Endodermal cell (in vitro differentiated cells): ENCODE measurements at regions not wholly inside any gene's neighbourhood (a gene's known extent, or its start where the extent isn't known, plus 50 kb on each side); places are given as distances from the start of the nearest gene placed in this dataset.

Experiments
- DNase-seq: peaks from one replicate; pipeline ENCODE4 v3.0.0-alpha.2; 2017
- H3K27ac ChIP-seq: 2 replicates; pipeline ENCODE4 v1.5.1; 2013; ENCODE audit warnings: mild to moderate bottlenecking, low read depth, low read length, moderate library complexity
- H3K27me3 ChIP-seq: 2 replicates; pipeline ENCODE4 v1.6.1; 2013; ENCODE audit warnings: mild to moderate bottlenecking, low read length, moderate library complexity; ENCODE audit not compliant: insufficient read depth, control insufficient read depth, poor library complexity, severe bottlenecking
- H3K36me3 ChIP-seq: 2 replicates; pipeline ENCODE4 v1.7.0; 2013; ENCODE audit warnings: mild to moderate bottlenecking, low read length, moderate library complexity; ENCODE audit not compliant: control insufficient read depth, insufficient read depth
- H3K4me1 ChIP-seq: one replicate; pipeline ENCODE4 v1.7.0; 2013; ENCODE audit warnings: low read length; ENCODE audit not compliant: control insufficient read depth, insufficient read depth
- H3K4me3 ChIP-seq: 2 replicates; pipeline ENCODE4 v1.5.1; 2013; ENCODE audit warnings: mild to moderate bottlenecking, low read length, moderate library complexity
- H3K9ac ChIP-seq: 2 replicates; pipeline ENCODE4 v1.6.1; 2013; ENCODE audit warnings: mild to moderate bottlenecking, low read length, moderate library complexity; ENCODE audit not compliant: poor library complexity, severe bottlenecking; ENCODE audit errors: extremely low read depth
- H3K9me3 ChIP-seq: 2 replicates; pipeline ENCODE4 v1.6.1; 2013; ENCODE audit warnings: mild to moderate bottlenecking, low read length, moderate library complexity; ENCODE audit not compliant: control insufficient read depth
- H3K27ac Mint-ChIP-seq: 2 replicates; pipeline ENCODE4 v1.8.0; 2020; ENCODE audit warnings: mixed read lengths
- H3K27me3 Mint-ChIP-seq: 2 replicates; pipeline ENCODE4 v1.8.0; 2021; ENCODE audit warnings: mild to moderate bottlenecking, mixed read lengths; ENCODE audit not compliant: insufficient read depth
- H3K36me3 Mint-ChIP-seq: 2 replicates; pipeline ENCODE4 v1.8.0; 2020; ENCODE audit warnings: low read depth, mixed read lengths
- H3K4me1 Mint-ChIP-seq: 2 replicates; pipeline ENCODE4 v1.8.0; 2020; ENCODE audit warnings: mixed read lengths
- H3K4me3 Mint-ChIP-seq: 2 replicates; pipeline ENCODE4 v1.8.0; 2020; ENCODE audit warnings: mild to moderate bottlenecking, moderate library complexity, mixed read lengths
- H3K9me3 Mint-ChIP-seq: 2 replicates; pipeline ENCODE4 v1.8.0; 2020; ENCODE audit warnings: mild to moderate bottlenecking, mixed read lengths
- CTCF ChIP-seq: fragments of 200-600 bp; sonication (generic); conservative IDR thresholded peaks from 2 replicates; pipeline ENCODE4 v1.5.0; 2021; ENCODE audit warnings: antibody characterized with exemption, mild to moderate bottlenecking
- WGBS, 2 experiments: methylation state at CpG; one replicate each; pipeline versions ENCODE4 v1.1.5 to v1.1.7; 2013; ENCODE audit warnings: missing lambda C conversion rate in 2 of 2, mixed read lengths in 1 of 2; ENCODE audit not compliant: insufficient coverage in 1 of 2, insufficient read length in 1 of 2; 5-methylcytosine and 5-hydroxymethylcytosine counted together

- Histone ChIP-seq H3K27ac (no peak overlapping the region), H3K4me1 (peaks cover 5% of the 10 kb centered on the region), H3K27me3 (no peaks in the 10 kb centered on the region), H3K9ac (no peak overlapping the region), H3K4me3 (peak overlapping the region; percentile 71), H3K36me3 (no peaks in the 10 kb centered on the region), H3K9me3 (peaks cover 36% of the 10 kb centered on the region)
- H3K4me3 Mint-ChIP-seq, result no peak overlapping the region
- H3K27me3 Mint-ChIP-seq, result no peaks in the 10 kb centered on the region
- H3K4me1 Mint-ChIP-seq, result peaks cover 20% of the 10 kb centered on the region
- H3K9me3 Mint-ChIP-seq, result peaks cover 31% of the 10 kb centered on the region
- whole genome bisulfite sequencing, 2 experiments, result 96% methylated on average over 2 of the region's 2 CpGs; no CpG with 5 or more reads in 1 of the 2 experiments
- DNase-seq, result no peak
- H3K27ac Mint-ChIP-seq, result no peak overlapping the region
- TF ChIP-seq CTCF, result no peak
- peaks cover 15% of the 10 kb centered on the region for H3K36me3 Mint-ChIP-seq
These were observed 142.9 kb downstream of the TNFSF18 start for GRCh38 chr1:172907834-172908326.

- no peak overlapping the region for H3K4me3 ChIP-seq
These were observed 141.0 kb downstream of the TNFSF18 start for GRCh38 chr1:172909606-172910326.

GRCh38 chr1:172912765-172913260 lies 137.9 kb downstream of the TNFSF18 start:
- H3K4me1 Mint-ChIP-seq, result no peaks in the 10 kb centered on the region
- 94 to 100% methylated on average over 2 to 5 of the region's 5 CpGs for WGBS, 2 experiments
- no peaks in the 10 kb centered on the region for H3K4me1 ChIP-seq
- H3K9me3 Mint-ChIP-seq, result peaks cover 32% of the 10 kb centered on the region
- no peak overlapping the region for H3K27ac ChIP-seq
- peak overlapping the region; percentile 53 for H3K4me3 ChIP-seq
- no peaks in the 10 kb centered on the region for H3K36me3 ChIP-seq
- peaks cover 13% of the 10 kb centered on the region for H3K36me3 Mint-ChIP-seq
- H3K9me3 ChIP-seq, result peaks cover 43% of the 10 kb centered on the region
- no peak for DNase-seq
- no peaks in the 10 kb centered on the region for H3K27me3 ChIP-seq
- H3K27me3 Mint-ChIP-seq, result no peaks in the 10 kb centered on the region
- no peak for TF ChIP-seq CTCF
- H3K27ac Mint-ChIP-seq, result no peak overlapping the region
- H3K4me3 Mint-ChIP-seq, result no peak overlapping the region
- H3K9ac ChIP-seq, result no peak overlapping the region

More at GRCh38 chr1:172909606-172910326, 141.0 kb downstream of the TNFSF18 start:
- no peak overlapping the region for H3K27ac ChIP-seq
- no peaks in the 10 kb centered on the region for H3K27me3 Mint-ChIP-seq
- H3K4me3 Mint-ChIP-seq, result no peak overlapping the region
- H3K9me3 Mint-ChIP-seq, result peaks cover 40% of the 10 kb centered on the region
- H3K36me3 ChIP-seq, result no peaks in the 10 kb centered on the region
- H3K9ac ChIP-seq, result no peak overlapping the region
- DNase-seq, result no peak
- no peak overlapping the region for H3K27ac Mint-ChIP-seq
- WGBS, 2 experiments, result 89 to 93% methylated on average over 7 to 11 of the region's 11 CpGs
- peaks cover 15% of the 10 kb centered on the region for H3K4me1 Mint-ChIP-seq
- H3K9me3 ChIP-seq, result peaks cover 47% of the 10 kb centered on the region
- H3K27me3 ChIP-seq, result no peaks in the 10 kb centered on the region
- no peak for TF ChIP-seq CTCF
- H3K36me3 Mint-ChIP-seq, result peaks cover 16% of the 10 kb centered on the region
- H3K4me1 ChIP-seq, result peaks cover 5% of the 10 kb centered on the region
